Glutamatergic neuron (in vitro differentiated cells): ENCODE measurements at regions not wholly inside any gene's neighbourhood (a gene's known extent, or its start where the extent isn't known, plus 50 kb on each side); places are given as distances from the start of the nearest gene placed in this dataset.

Source experiments
- DNase-seq: peaks from one replicate; pipeline ENCODE4 v3.0.0; 2022
- H3K27ac Mint-ChIP-seq: one replicate; pipeline ENCODE4 v1.8.0; 2020; ENCODE audit warnings: mild to moderate bottlenecking, mixed read lengths, inconsistent platforms; ENCODE audit not compliant: unreplicated experiment
- H3K27me3 Mint-ChIP-seq: one replicate; pipeline ENCODE4 v1.8.0; 2020; ENCODE audit warnings: mild to moderate bottlenecking, moderate library complexity, mixed read lengths, inconsistent platforms; ENCODE audit not compliant: unreplicated experiment
- H3K36me3 Mint-ChIP-seq: one replicate; pipeline ENCODE4 v1.8.0; 2020; ENCODE audit warnings: mild to moderate bottlenecking, mixed read lengths, inconsistent platforms; ENCODE audit not compliant: unreplicated experiment
- H3K4me1 Mint-ChIP-seq: one replicate; pipeline ENCODE4 v1.8.0; 2020; ENCODE audit warnings: mild to moderate bottlenecking, low read depth, mixed read lengths, inconsistent platforms; ENCODE audit not compliant: unreplicated experiment
- H3K4me3 Mint-ChIP-seq: one replicate; pipeline ENCODE4 v1.8.0; 2020; ENCODE audit warnings: mild to moderate bottlenecking, mixed read lengths, inconsistent platforms; ENCODE audit not compliant: unreplicated experiment
- H3K9me3 Mint-ChIP-seq: one replicate; pipeline ENCODE4 v1.8.0; 2020; ENCODE audit warnings: mild to moderate bottlenecking, moderate library complexity, mixed read lengths, inconsistent platforms; ENCODE audit not compliant: unreplicated experiment
- CTCF ChIP-seq: fragments of 200-600 bp; sonication (generic); IDR thresholded peaks from one replicate; pipeline ENCODE4 v1.5.0; 2021; ENCODE audit not compliant: partially characterized antibody, unreplicated experiment

GRCh38 chr13:31957772-31958171, 73.8 kb upstream of the FRY start:
- no peak for DNase-seq
- no peak for TF ChIP-seq CTCF
- Mint-ChIP-seq H3K9me3 (no peaks in the 10 kb centered on the region), H3K27ac (no peak overlapping the region), H3K4me1 (no peaks in the 10 kb centered on the region), H3K4me3 (no peak overlapping the region), H3K27me3 (no peaks in the 10 kb centered on the region), H3K36me3 (peaks cover 5% of the 10 kb centered on the region)

- DNase-seq, result no peak
- Mint-ChIP-seq H3K36me3 (peaks cover 5% of the 10 kb centered on the region), H3K4me1 (no peaks in the 10 kb centered on the region), H3K27ac (no peak overlapping the region), H3K27me3 (no peaks in the 10 kb centered on the region), H3K9me3 (peaks cover 1% of the 10 kb centered on the region), H3K4me3 (no peak overlapping the region)
- TF ChIP-seq CTCF, result no peak
Observed at GRCh38 chr13:31962731-31963370, 68.7 kb upstream of the FRY start.

GRCh38 chr13:31963631-31964030, 67.9 kb upstream of the FRY start:
- Mint-ChIP-seq H3K27me3 (no peaks in the 10 kb centered on the region), H3K27ac (no peak overlapping the region)
- DNase-seq, result no peak

GRCh38 chr13:31964168-31964567, 67.4 kb upstream of the FRY start:
- Mint-ChIP-seq H3K4me1 (no peaks in the 10 kb centered on the region), H3K4me3 (no peak overlapping the region), H3K36me3 (no peaks in the 10 kb centered on the region), H3K27ac (no peak overlapping the region), H3K9me3 (peaks cover 1% of the 10 kb centered on the region), H3K27me3 (no peaks in the 10 kb centered on the region)
- TF ChIP-seq CTCF, result no peak
- DNase-seq, result no peak

More at GRCh38 chr13:31963631-31964030, 67.9 kb upstream of the FRY start:
- H3K9me3 Mint-ChIP-seq, result peaks cover 1% of the 10 kb centered on the region
- TF ChIP-seq CTCF, result no peak
- peaks cover under 1% of the 10 kb centered on the region for H3K36me3 Mint-ChIP-seq
- no peaks in the 10 kb centered on the region for H3K4me1 Mint-ChIP-seq
- H3K4me3 Mint-ChIP-seq, result no peak overlapping the region

- Mint-ChIP-seq H3K36me3 (no peaks in the 10 kb centered on the region), H3K27me3 (no peaks in the 10 kb centered on the region), H3K27ac (no peak overlapping the region), H3K4me3 (no peak overlapping the region), H3K9me3 (peaks cover 1% of the 10 kb centered on the region), H3K4me1 (no peaks in the 10 kb centered on the region)
- TF ChIP-seq CTCF, result no peak
- DNase-seq, result no peak
Observed at GRCh38 chr13:31965361-31966066, 66.1 kb upstream of the FRY start.
